IMR-90 (cell line): ENCODE measurements at regions not wholly inside any gene's neighbourhood (a gene's known extent, or its start where the extent isn't known, plus 50 kb on each side); places are given as distances from the start of the nearest gene placed in this dataset.

Experiments used
- ATAC-seq: fragments of 200-7000 bp; cut with Tn5 transposase; 2 replicates; pipeline ENCODE4 v1.9.1; 2020; ENCODE audit warnings: low read depth, mild to moderate bottlenecking, moderate library complexity
- BruUV-seq: library from RNA; stranded (reverse); fragments of 400-500 nt; replicated peaks from 2 replicates; lab custom pipeline; 2021; lab: Mats Ljungman, UMichigan
- CTCF ChIA-PET: fragments of 300-600 bp; formaldehyde crosslinking; extraction: SDS; loops from one replicate; lab custom pipeline; 2021; ENCODE audit warnings: antibody characterized with exemption; lab: Yijun Ruan, JAX
- POLR2A ChIA-PET: fragments of 300-600 bp; sonication (Branson Sonifier 250); formaldehyde crosslinking; loops from one replicate; lab custom pipeline; 2022; ENCODE audit warnings: antibody characterized with exemption; ENCODE audit not compliant: unreplicated experiment; lab: Charles Lee
- DNase-seq: peaks from one replicate; pipeline ENCODE4 v3.0.0; 2013
- H2AFZ ChIP-seq: replicated peaks from 2 replicates; pipeline ENCODE3; 2013; ENCODE audit warnings: low read length, mild to moderate bottlenecking; ENCODE audit not compliant: poor library complexity
- H2AK5ac ChIP-seq: 2 replicates; pipeline ENCODE4 v1.6.1; 2013; ENCODE audit warnings: low read depth, low read length, inconsistent platforms
- H2AK9ac ChIP-seq: replicated peaks from 2 replicates; pipeline ENCODE3; 2013; ENCODE audit warnings: mild to moderate bottlenecking, low read depth, low read length, moderate library complexity; ENCODE audit not compliant: poor library complexity
- H2BK120ac ChIP-seq: 2 replicates; pipeline ENCODE4 v1.6.1; 2013; ENCODE audit warnings: low read depth, low read length, inconsistent platforms
- H2BK15ac ChIP-seq: 3 replicates; pipeline ENCODE4 v1.6.1; 2013; ENCODE audit warnings: low read depth, low read length, inconsistent platforms
- H2BK20ac ChIP-seq: 2 replicates; pipeline ENCODE4 v1.6.1; 2013; ENCODE audit warnings: low read depth, mild to moderate bottlenecking, inconsistent platforms, low read length, moderate library complexity
- H2BK5ac ChIP-seq: 2 replicates; pipeline ENCODE4 v1.6.1; 2013; ENCODE audit warnings: mild to moderate bottlenecking, low read depth, low read length, inconsistent platforms; ENCODE audit not compliant: poor library complexity, severe bottlenecking
- H3K14ac ChIP-seq: replicated peaks from 2 replicates; pipeline ENCODE4 v1.6.1; 2013; ENCODE audit warnings: low read depth, low read length, inconsistent platforms
- H3K18ac ChIP-seq: 2 replicates; pipeline ENCODE4 v1.6.1; 2013; ENCODE audit warnings: low read depth, low read length, control low read depth
- H3K23ac ChIP-seq: 2 replicates; pipeline ENCODE4 v1.6.1; 2013; ENCODE audit warnings: low read depth, low read length, inconsistent platforms
- H3K27ac ChIP-seq: 2 replicates; pipeline ENCODE4 v1.5.1; 2013; ENCODE audit warnings: mild to moderate bottlenecking, control low read depth, low read length; ENCODE audit not compliant: insufficient read depth
- H3K27me3 ChIP-seq: 2 replicates; pipeline ENCODE4 v1.6.1; 2013; ENCODE audit warnings: low read length; ENCODE audit not compliant: control insufficient read depth, insufficient read depth
- H3K36me3 ChIP-seq: 2 replicates; pipeline ENCODE4 v1.6.1; 2013; ENCODE audit warnings: low read length, mixed read lengths; ENCODE audit not compliant: control insufficient read depth, insufficient read depth
- H3K4ac ChIP-seq: 2 replicates; pipeline ENCODE4 v1.6.1; 2013; ENCODE audit warnings: low read depth, low read length, inconsistent platforms
- H3K4me1 ChIP-seq: 2 replicates; pipeline ENCODE4 v1.6.1; 2013; ENCODE audit warnings: low read length, mixed read lengths; ENCODE audit not compliant: control insufficient read depth, insufficient read depth
- H3K4me2 ChIP-seq: 2 replicates; pipeline ENCODE4 v1.6.1; 2013; ENCODE audit warnings: low read depth, mild to moderate bottlenecking, control low read depth, low read length, moderate library complexity
- H3K4me3 ChIP-seq: 2 replicates; pipeline ENCODE4 v1.5.1; 2013; ENCODE audit warnings: low read depth, mild to moderate bottlenecking, control low read depth, low read length, moderate library complexity; ENCODE audit not compliant: insufficient read depth
- H3K56ac ChIP-seq: 2 replicates; pipeline ENCODE4 v1.6.1; 2013; ENCODE audit warnings: low read length, inconsistent platforms; ENCODE audit not compliant: insufficient read depth; ENCODE audit errors: extremely low read depth
- H3K79me1 ChIP-seq, 2 experiments: 2 replicates each; pipeline ENCODE4 v1.6.1; 2013; ENCODE audit warnings: low read length in 2 of 2, inconsistent platforms in 1 of 2, low read depth in 1 of 2
- H3K9ac ChIP-seq: 2 replicates; pipeline ENCODE4 v1.6.1; 2013; ENCODE audit warnings: low read depth, low read length, control low read depth
- H3K9me1 ChIP-seq: 2 replicates; pipeline ENCODE4 v1.6.1; 2013; ENCODE audit warnings: low read length, inconsistent platforms; ENCODE audit not compliant: insufficient read depth
- H3K9me3 ChIP-seq: 2 replicates; pipeline ENCODE4 v1.6.1; 2013; ENCODE audit warnings: low read length; ENCODE audit not compliant: control insufficient read depth, insufficient read depth
- H4K20me1 ChIP-seq: 2 replicates; pipeline ENCODE4 v1.6.1; 2013; ENCODE audit warnings: low read length, inconsistent platforms; ENCODE audit not compliant: insufficient read depth
- H4K5ac ChIP-seq: 2 replicates; pipeline ENCODE4 v1.6.1; 2013; ENCODE audit warnings: mild to moderate bottlenecking, low read depth, low read length, control low read depth
- H4K8ac ChIP-seq, 2 experiments: 2 replicates each; pipeline ENCODE4 v1.6.1; 2013; ENCODE audit warnings: low read depth in 2 of 2, low read length in 2 of 2, control low read depth in 1 of 2, inconsistent platforms in 1 of 2
- H4K91ac ChIP-seq: 2 replicates; pipeline ENCODE4 v1.6.1; 2013; ENCODE audit warnings: low read depth, low read length, inconsistent platforms; ENCODE audit not compliant: insufficient read depth
- BHLHE40 ChIP-seq: fragments of 150-350 bp; IDR thresholded peaks from 2 replicates; pipeline ENCODE4 v1.6.1; 2016; ENCODE audit warnings: mild to moderate bottlenecking, low read depth, low read length
- CEBPB ChIP-seq: IDR thresholded peaks from 2 replicates; pipeline ENCODE4 v1.6.1; 2012; ENCODE audit warnings: low read depth, low read length, improper control_type of control experiment
- CHD1 ChIP-seq: IDR thresholded peaks from 2 replicates; pipeline ENCODE4 v1.6.1; 2012; ENCODE audit warnings: low read depth, low read length, improper control_type of control experiment
- ELK1 ChIP-seq: fragments of 150-350 bp; IDR thresholded peaks from 2 replicates; pipeline ENCODE4 v1.6.1; 2016; ENCODE audit warnings: low read depth, mild to moderate bottlenecking, low read length, moderate library complexity, borderline replicate concordance
- MAZ ChIP-seq: IDR thresholded peaks from 2 replicates; pipeline ENCODE4 v1.6.1; 2012; ENCODE audit warnings: low read depth, mild to moderate bottlenecking, low read length, improper control_type of control experiment, moderate library complexity, borderline replicate concordance
- MXI1 ChIP-seq: IDR thresholded peaks from 2 replicates; pipeline ENCODE4 v1.6.1; 2012; ENCODE audit warnings: low read depth, mild to moderate bottlenecking, low read length, moderate library complexity, borderline replicate concordance
- RCOR1 ChIP-seq: IDR thresholded peaks from 2 replicates; pipeline ENCODE4 v1.6.1; 2012; ENCODE audit warnings: mild to moderate bottlenecking, low read length, improper control_type of control experiment; ENCODE audit not compliant: insufficient replicate concordance
- RFX5 ChIP-seq: IDR thresholded peaks from 2 replicates; pipeline ENCODE4 v1.8.0; 2012; ENCODE audit warnings: low read depth, mild to moderate bottlenecking, low read length, moderate library complexity
- USF2 ChIP-seq: fragments of 150-350 bp; IDR thresholded peaks from 2 replicates; pipeline ENCODE4 v1.6.1; 2017; ENCODE audit warnings: mild to moderate bottlenecking, antibody characterized with exemption, low read length, low read depth
- WGBS, 2 experiments: methylation state at CpG; one replicate each; pipeline versions ENCODE4 v1.1.5 to v1.1.7; 2013; ENCODE audit warnings: missing lambda C conversion rate in 2 of 2; ENCODE audit not compliant: insufficient read length in 1 of 2; ENCODE audit errors: extremely low coverage in 2 of 2; 5-methylcytosine and 5-hydroxymethylcytosine counted together
- dilution Hi-C: fragments of 300-500 bp; cut with HindIII; formaldehyde crosslinking; loops from one replicate; pipeline ENCODE4 v1.14.3; 2018; ENCODE audit warnings: low sequenced_read_pairs; ENCODE audit not compliant: unreplicated experiment
- in situ Hi-C: fragments of 300-500 bp; cut with MboI; formaldehyde crosslinking; loops from 3 replicates; pipeline ENCODE4 v1.14.3; 2019; ENCODE audit warnings: low sequenced_read_pairs, inconsistent platforms, mixed read lengths
- intact Hi-C: fragments of 100-400 bp; cut with micrococcal nuclease; formaldehyde crosslinking; loops from 2 replicates; pipeline ENCODE4 v1.10.0; 2022

- H3K56ac ChIP-seq = no peak overlapping the region
- H3K79me1 ChIP-seq = no peaks in the 10 kb centered on the region
- H4K8ac ChIP-seq = no peak overlapping the region
- H4K20me1 ChIP-seq = no peaks in the 10 kb centered on the region
- dilution Hi-C loops (no loop called here), in situ Hi-C loops (no loop called here), intact Hi-C loops (no loop called here)
- no peak overlapping the region for H2BK120ac ChIP-seq
- H4K5ac ChIP-seq = no peak overlapping the region
- H3K9me3 ChIP-seq = no peaks in the 10 kb centered on the region
- no peak overlapping the region for H3K27ac ChIP-seq
- TF ChIP-seq BHLHE40 (peak; percentile 57), ELK1 (no peak), MAZ (no peak), CHD1 (no peak), CEBPB (0 out of 2 replicates have a peak, but pooled peaks have one; percentile 9), MXI1 (no peak), USF2 (no peak), RCOR1 (no peak), RFX5 (no peak)
- H2AFZ ChIP-seq = peak overlapping the region; percentile 53
- ATAC-seq (peak; percentile 79), DNase-seq (peak; percentile 51)
- H2BK20ac ChIP-seq = no peak overlapping the region
- peaks cover 1% of the 10 kb centered on the region; the same call in 1 of the 2 replicates for H3K4me1 ChIP-seq
- H3K4ac ChIP-seq = no peak overlapping the region
- H3K9me1 ChIP-seq = no peaks in the 10 kb centered on the region
- H3K9ac ChIP-seq = no peak overlapping the region; the same call in 1 of the 2 replicates
- H2BK15ac ChIP-seq = no peak overlapping the region
- H3K4me2 ChIP-seq = peak overlapping the region; percentile 89
- peak overlapping the region; percentile 55; the same call in 1 of the 2 replicates for H3K14ac ChIP-seq
- H4K91ac ChIP-seq = no peak overlapping the region
- ChIA-PET CTCF (interaction anchor here (0.6 to 2.6 kb wide), 2 partner anchors 12 to 1064 kb away, joined by 7 to 8 read pairs; no protein-coding TSS in a partner anchor), POLR2A (no interaction called here)
- no CpG with 5 or more reads among the region's 11 CpGs for WGBS, 2 experiments
- no peaks in the 10 kb centered on the region for H3K27me3 ChIP-seq
- H3K36me3 ChIP-seq = no peaks in the 10 kb centered on the region
- H2BK5ac ChIP-seq = no peak overlapping the region
- no peak overlapping the region for H2AK5ac ChIP-seq
- BruUV-seq = no TSS peak
- H3K4me3 ChIP-seq = peak overlapping the region; percentile 24; the same call in 1 of the 2 replicates
- H3K23ac ChIP-seq = no peak overlapping the region
- H2AK9ac ChIP-seq = no peak overlapping the region
- peak overlapping the region; percentile 43; the same call in 1 of the 2 replicates for H3K18ac ChIP-seq
Measured at GRCh38 chr4:183588169-183588675, 70.8 kb downstream of the RWDD4 start.
